Mesothelial cell of epicardium (in vitro differentiated cells): ENCODE measurements at regions not wholly inside any gene's neighbourhood (a gene's known extent, or its start where the extent isn't known, plus 50 kb on each side); places are given as distances from the start of the nearest gene placed in this dataset.

Source experiments
- DNase-seq, 2 experiments: peaks; one replicate each; pipeline ENCODE4 v3.0.0; 2021; ENCODE audit warnings: low spot score in 2 of 2; ENCODE audit not compliant: unreplicated experiment in 2 of 2
- H3K27ac Mint-ChIP-seq: 2 replicates; pipeline ENCODE4 v1.8.0; 2021; ENCODE audit warnings: mixed read lengths
- H3K27me3 Mint-ChIP-seq: 2 replicates; pipeline ENCODE4 v1.8.0; 2021; ENCODE audit warnings: low read depth, mixed read lengths
- H3K36me3 Mint-ChIP-seq: 2 replicates; pipeline ENCODE4 v1.8.0; 2021; ENCODE audit warnings: mixed read lengths
- H3K4me1 Mint-ChIP-seq: 2 replicates; pipeline ENCODE4 v1.8.0; 2021; ENCODE audit warnings: mixed read lengths
- H3K4me3 Mint-ChIP-seq: 2 replicates; pipeline ENCODE4 v1.8.0; 2021; ENCODE audit warnings: mild to moderate bottlenecking, moderate library complexity, mixed read lengths
- H3K9me3 Mint-ChIP-seq: 2 replicates; pipeline ENCODE4 v1.8.0; 2021; ENCODE audit warnings: mixed read lengths
- TF ChIP-seq, protein P1 (sequence below): fragments of 200-600 bp; sonication (generic); IDR thresholded peaks from one replicate; pipeline ENCODE4 v1.5.0; 2021; ENCODE audit warnings: antibody characterized with exemption; ENCODE audit not compliant: unreplicated experiment

DNA sequence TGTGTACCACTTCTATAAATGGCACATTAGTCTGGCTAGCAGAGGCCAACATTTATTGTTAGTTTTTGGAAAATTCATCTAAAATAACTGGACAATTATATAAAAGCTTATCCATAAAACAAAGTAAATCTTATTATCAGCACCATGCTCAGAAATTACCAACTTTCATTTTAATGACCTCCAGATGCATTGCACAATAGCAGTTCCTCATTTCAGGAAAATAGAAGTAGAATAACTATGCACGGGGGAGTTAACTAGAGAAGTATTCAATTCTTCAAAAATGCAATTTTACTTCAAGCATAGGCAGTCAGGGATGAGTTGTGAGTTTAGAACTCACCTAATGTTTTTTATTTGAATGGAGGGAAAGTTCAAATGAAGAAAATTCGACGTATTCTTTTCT is 1023.5 kb downstream of the PCDH17 start:
- Mint-ChIP-seq H3K4me3 (no peak overlapping the region), H3K36me3 (no peaks in the 10 kb centered on the region), H3K9me3 (no peaks in the 10 kb centered on the region), H3K4me1 (peaks cover 5% of the 10 kb centered on the region), H3K27me3 (no peaks in the 10 kb centered on the region), H3K27ac (no peak overlapping the region)
- DNase-seq: no peak
- TF ChIP-seq, protein P1, sequence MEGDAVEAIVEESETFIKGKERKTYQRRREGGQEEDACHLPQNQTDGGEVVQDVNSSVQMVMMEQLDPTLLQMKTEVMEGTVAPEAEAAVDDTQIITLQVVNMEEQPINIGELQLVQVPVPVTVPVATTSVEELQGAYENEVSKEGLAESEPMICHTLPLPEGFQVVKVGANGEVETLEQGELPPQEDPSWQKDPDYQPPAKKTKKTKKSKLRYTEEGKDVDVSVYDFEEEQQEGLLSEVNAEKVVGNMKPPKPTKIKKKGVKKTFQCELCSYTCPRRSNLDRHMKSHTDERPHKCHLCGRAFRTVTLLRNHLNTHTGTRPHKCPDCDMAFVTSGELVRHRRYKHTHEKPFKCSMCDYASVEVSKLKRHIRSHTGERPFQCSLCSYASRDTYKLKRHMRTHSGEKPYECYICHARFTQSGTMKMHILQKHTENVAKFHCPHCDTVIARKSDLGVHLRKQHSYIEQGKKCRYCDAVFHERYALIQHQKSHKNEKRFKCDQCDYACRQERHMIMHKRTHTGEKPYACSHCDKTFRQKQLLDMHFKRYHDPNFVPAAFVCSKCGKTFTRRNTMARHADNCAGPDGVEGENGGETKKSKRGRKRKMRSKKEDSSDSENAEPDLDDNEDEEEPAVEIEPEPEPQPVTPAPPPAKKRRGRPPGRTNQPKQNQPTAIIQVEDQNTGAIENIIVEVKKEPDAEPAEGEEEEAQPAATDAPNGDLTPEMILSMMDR: no peak

DNA sequence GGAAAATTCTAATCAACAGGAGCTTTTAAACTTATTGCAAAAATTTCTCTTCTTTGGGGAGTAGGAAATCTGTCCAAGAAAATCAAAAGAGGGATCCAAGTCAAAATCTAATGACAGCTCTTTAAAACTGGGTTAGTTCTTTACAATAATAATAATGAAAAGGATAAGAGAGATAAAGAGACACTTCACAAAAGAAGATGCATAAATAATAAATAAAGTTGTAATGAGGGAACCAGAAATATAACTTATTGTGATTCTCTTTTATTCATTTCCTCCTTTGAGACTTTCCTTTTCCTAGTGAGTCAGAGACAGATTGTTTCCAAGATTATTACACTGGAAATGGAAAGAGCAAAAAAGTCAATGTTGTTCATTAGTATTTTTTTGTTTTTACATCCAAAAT is 1029.3 kb downstream of the PCDH17 start:
- no peaks in the 10 kb centered on the region for H3K9me3 Mint-ChIP-seq
- no peaks in the 10 kb centered on the region for H3K27me3 Mint-ChIP-seq
- no peak for DNase-seq
- H3K4me1 Mint-ChIP-seq: no peaks in the 10 kb centered on the region
- TF ChIP-seq, protein P1: no peak
- H3K27ac Mint-ChIP-seq: no peak overlapping the region
- H3K36me3 Mint-ChIP-seq: no peaks in the 10 kb centered on the region
- H3K4me3 Mint-ChIP-seq: no peak overlapping the region

DNA sequence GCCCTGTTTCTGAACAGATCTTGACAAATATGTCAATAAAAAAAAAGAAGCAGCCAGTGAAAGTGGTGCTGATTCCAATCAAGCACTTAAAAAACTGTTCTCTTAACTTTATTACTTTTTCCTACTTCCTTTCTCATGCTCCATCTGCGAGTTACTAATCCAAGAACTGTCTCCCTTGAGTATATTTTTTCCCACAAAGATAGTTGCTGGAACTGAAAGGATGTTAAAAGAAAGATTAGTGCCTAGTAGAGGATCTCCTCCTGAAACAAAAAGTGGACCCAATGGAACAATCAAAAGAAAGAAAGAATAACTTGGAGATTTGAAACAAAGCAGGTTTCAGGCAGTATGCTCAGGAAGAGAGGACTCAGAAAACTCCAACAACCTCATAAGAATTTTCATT is 1034.8 kb downstream of the PCDH17 start:
- H3K36me3 Mint-ChIP-seq: no peaks in the 10 kb centered on the region
- DNase-seq: no peak
- H3K9me3 Mint-ChIP-seq: no peaks in the 10 kb centered on the region
- H3K4me3 Mint-ChIP-seq: no peak overlapping the region
- TF ChIP-seq, protein P1: no peak
- no peak overlapping the region for H3K27ac Mint-ChIP-seq
- H3K27me3 Mint-ChIP-seq: no peaks in the 10 kb centered on the region
- peaks cover 2% of the 10 kb centered on the region for H3K4me1 Mint-ChIP-seq

GRCh38 chr13:58667096-58667495 is 1035.6 kb downstream of the PCDH17 start:
- H3K27me3 Mint-ChIP-seq: no peaks in the 10 kb centered on the region
- no peak overlapping the region for H3K4me3 Mint-ChIP-seq
- H3K27ac Mint-ChIP-seq: no peak overlapping the region
- DNase-seq: no peak
- H3K9me3 Mint-ChIP-seq: no peaks in the 10 kb centered on the region
- peaks cover 2% of the 10 kb centered on the region for H3K4me1 Mint-ChIP-seq
- H3K36me3 Mint-ChIP-seq: no peaks in the 10 kb centered on the region
- TF ChIP-seq, protein P1: no peak

DNA sequence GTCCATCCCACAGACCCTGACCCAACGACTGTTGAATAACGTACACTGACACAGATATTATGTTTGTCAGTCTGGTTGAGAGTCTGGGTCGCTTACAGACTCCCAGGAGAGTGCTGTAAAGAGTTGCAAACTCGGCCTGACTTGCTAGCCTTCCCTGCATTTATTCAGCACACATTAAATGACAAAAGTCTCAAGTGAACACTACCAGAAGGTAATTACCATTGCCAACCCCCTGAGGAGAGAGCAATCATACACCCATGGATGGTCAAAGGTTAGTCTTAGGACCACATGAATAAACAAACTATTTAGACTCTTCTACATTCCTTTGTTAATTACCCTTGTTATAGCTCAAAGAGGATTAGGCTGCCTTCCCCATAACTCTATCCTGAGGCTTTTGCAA is 1048.6 kb downstream of the PCDH17 start:
- H3K4me1 Mint-ChIP-seq: peaks cover 4% of the 10 kb centered on the region
- H3K27me3 Mint-ChIP-seq: no peaks in the 10 kb centered on the region
- no peak overlapping the region for H3K27ac Mint-ChIP-seq
- no peak overlapping the region for H3K4me3 Mint-ChIP-seq
- TF ChIP-seq, protein P1: no peak
- peaks cover 2% of the 10 kb centered on the region for H3K36me3 Mint-ChIP-seq
- DNase-seq: no peak
- peaks cover 9% of the 10 kb centered on the region for H3K9me3 Mint-ChIP-seq

DNA sequence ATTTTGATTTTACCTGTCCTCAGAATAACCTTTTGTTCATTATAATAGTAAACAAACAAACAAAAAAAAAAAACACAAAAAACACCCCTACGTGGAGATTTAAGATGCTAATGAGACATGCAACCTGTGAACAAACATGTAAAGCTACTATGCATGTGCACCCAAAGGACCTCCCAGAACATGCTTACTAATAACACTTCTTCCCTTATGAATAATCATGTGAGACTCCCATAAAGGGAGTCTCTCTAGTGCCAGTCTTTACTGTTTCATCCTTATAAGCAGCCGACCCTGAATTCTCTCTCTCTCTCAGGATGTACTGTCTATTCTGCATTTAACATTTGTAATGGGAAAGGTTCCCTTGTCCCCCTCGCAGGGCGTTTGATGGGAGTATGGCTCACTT is 1051.1 kb downstream of the PCDH17 start:
- H3K27ac Mint-ChIP-seq: no peak overlapping the region
- H3K36me3 Mint-ChIP-seq: peaks cover 2% of the 10 kb centered on the region
- peaks cover 10% of the 10 kb centered on the region for H3K9me3 Mint-ChIP-seq
- H3K27me3 Mint-ChIP-seq: no peaks in the 10 kb centered on the region
- DNase-seq: no peak
- TF ChIP-seq, protein P1: no peak
- peaks cover 4% of the 10 kb centered on the region for H3K4me1 Mint-ChIP-seq
- no peak overlapping the region for H3K4me3 Mint-ChIP-seq
